Erythroblast (primary cell): ENCODE measurements at regions not wholly inside any gene's neighbourhood (a gene's known extent, or its start where the extent isn't known, plus 50 kb on each side); places are given as distances from the start of the nearest gene placed in this dataset.

Experiments used
- GATA1 ChIP-seq: IDR thresholded peaks from 2 replicates; pipeline ENCODE4 v1.6.1; 2011; ENCODE audit warnings: low read depth, mild to moderate bottlenecking, control low read depth, low read length, moderate library complexity
- POLR2A ChIP-seq: IDR thresholded peaks from 2 replicates; pipeline ENCODE4 v1.6.1; 2011; ENCODE audit warnings: mild to moderate bottlenecking, low read length

- TF ChIP-seq POLR2A, result no peak
- no peak for TF ChIP-seq GATA1
Measured at GRCh38 chr16:86414991-86415740, 95.2 kb upstream of the FOXF1 start.
